GM12891 (cell line): ENCODE measurements at regions not wholly inside any gene's neighbourhood (a gene's known extent, or its start where the extent isn't known, plus 50 kb on each side); places are given as distances from the start of the nearest gene placed in this dataset.

Experiments
- PAX5 ChIP-seq: IDR thresholded peaks from 2 replicates; pipeline ENCODE4 v1.6.1; 2011; ENCODE audit warnings: low read length, moderate library complexity, mild to moderate bottlenecking; ENCODE audit not compliant: insufficient read depth, severe bottlenecking
- POLR2A ChIP-seq: IDR thresholded peaks from 2 replicates; pipeline ENCODE4 v1.6.1; 2011; ENCODE audit warnings: low read depth, low read length, control low read depth
- POLR2AphosphoS5 ChIP-seq: IDR thresholded peaks from 2 replicates; pipeline ENCODE4 v1.6.1; 2011; ENCODE audit warnings: low read depth, low read length, control low read depth
- SPI1 ChIP-seq: IDR thresholded peaks from 2 replicates; pipeline ENCODE4 v1.6.1; 2011; ENCODE audit warnings: low read depth, low read length, control low read depth
- TAF1 ChIP-seq: IDR thresholded peaks from 2 replicates; pipeline ENCODE4 v1.6.1; 2011; ENCODE audit warnings: low read depth, low read length, control low read depth

DNA sequence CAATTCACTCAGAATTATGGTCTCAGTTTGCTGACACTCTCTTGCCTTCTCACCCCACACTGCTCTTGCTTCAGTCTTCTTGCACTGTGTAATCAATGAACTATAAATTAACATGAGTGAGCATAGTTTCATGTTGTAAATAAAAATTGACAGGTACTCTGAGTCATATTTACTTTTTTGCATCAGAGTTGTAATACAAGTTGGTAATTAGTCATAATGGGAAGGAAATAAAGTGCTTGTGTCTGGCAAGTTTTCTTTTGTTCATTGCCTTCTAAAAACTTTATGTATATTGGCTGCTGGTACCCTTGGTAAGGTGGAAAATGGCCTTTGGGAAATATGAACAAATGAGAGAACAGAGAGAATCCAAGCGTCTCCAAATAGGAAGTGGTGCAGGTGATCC lies 169.3 kb upstream of the MAGI2 start:
- TF ChIP-seq PAX5 (no peak), POLR2AphosphoS5 (no peak), POLR2A (no peak), TAF1 (no peak), SPI1 (no peak)
